ENCODE measurements at regions not wholly inside any gene's neighbourhood (a gene's known extent, or its start where the extent isn't known, plus 50 kb on each side); places are given as distances from the start of the nearest gene placed in this dataset.
"Not testable (repeated sequence)": the region's sequence is repeated elsewhere in the genome, so short reads cannot be mapped to it uniquely, and the experiment has no call there.

DNA sequence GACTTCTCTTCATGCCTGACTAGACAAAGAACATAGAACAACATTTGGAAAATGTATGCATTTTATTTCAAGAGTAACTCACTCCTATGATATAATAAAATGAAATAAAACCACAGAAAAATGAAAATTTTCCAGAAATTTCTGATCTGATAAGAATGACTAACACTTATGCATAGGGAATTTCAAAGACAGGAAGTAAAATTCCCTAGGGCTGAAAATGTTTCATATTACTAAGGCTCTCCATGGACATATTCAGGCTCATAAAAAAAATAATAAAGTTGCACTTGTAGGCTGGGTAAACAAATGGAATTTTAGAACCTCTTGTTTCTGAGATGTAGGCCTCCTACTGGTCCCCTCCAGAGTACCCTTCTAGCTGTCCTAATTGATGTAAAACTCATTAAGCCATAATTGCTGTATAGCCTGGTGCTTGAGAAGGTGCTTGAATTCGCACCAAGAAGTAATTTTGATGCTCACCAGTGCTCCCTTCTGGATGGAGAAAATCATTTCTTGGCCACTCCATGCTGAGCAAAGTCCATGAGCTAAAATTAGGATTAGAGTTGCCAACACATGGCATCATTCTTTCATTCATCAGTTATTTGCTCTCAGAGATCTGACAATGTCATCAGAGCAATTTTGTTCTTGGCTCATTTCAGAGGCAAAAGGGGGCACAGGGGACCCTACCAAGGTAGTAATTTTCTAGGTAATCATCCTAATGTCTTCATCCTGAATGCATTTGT lies 641.0 kb upstream of the CAMK1G start:
- no peak for DNase-seq (ENCODE audit: low read depth in 2 of 2)

DNA sequence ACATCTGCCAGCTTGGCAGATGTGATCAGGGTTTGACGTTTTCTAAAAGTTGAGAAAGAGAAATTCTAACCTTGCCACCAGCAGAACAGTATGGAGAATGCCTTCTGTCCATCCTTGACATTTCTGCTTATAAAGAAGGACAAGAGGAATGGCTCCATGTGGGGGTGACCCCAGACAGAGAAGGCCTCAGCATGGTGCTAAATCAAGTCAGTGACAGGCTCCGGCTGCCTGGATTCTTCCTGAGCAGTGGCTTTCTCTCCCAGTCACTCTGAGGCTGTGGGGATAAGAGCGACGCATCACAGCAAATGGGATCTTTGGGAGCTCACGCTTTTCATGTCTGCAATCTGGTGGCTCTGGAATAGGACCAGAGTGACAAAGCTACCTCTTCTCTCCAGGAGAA lies 640.2 kb upstream of the CAMK1G start:
- no peak for DNase-seq (ENCODE audit: low read depth in 2 of 2)

DNA sequence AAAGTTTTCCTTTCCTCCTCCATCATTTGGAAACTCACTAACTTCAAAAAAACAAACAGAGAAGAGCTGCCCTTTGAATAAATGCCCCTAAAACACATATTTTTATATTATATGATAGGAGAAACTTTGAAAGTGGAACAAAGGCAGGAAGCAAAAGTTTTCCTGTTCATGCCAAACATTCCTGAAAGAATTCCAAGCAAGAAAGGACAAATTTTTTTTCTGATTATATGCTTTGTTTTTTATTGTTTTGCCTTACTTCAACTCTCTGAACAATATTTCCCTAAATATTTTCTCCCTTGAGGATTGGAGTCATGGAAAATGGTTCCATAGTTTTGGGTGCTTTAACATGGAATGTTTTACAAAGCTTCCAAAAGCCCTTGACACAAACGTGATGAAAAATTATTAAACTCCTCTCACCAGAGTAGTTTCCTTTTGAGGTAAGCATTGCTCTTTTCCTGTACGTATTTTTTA lies 638.5 kb upstream of the CAMK1G start:
- no peak for DNase-seq (ENCODE audit: low read depth in 2 of 2)

DNA sequence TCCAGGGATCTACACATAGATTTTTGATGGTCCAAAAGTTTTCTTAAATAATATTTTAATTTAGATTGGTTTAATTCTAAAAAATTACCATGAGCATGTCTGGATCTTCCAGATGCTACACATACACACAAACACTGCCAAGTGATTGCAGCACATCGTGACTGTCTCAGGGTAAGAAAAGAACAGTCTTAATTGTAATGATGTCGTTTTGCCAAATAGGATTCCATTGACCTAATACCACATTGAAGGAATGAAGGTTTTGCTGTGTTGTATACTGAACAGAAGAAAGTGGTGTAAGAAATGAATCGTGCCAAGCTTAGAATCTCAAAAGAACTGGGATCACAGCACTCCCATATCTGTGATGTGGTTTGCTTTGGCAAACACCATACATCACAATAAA lies 633.3 kb upstream of the CAMK1G start:
- no peak for DNase-seq (ENCODE audit: low read depth in 2 of 2)

DNA sequence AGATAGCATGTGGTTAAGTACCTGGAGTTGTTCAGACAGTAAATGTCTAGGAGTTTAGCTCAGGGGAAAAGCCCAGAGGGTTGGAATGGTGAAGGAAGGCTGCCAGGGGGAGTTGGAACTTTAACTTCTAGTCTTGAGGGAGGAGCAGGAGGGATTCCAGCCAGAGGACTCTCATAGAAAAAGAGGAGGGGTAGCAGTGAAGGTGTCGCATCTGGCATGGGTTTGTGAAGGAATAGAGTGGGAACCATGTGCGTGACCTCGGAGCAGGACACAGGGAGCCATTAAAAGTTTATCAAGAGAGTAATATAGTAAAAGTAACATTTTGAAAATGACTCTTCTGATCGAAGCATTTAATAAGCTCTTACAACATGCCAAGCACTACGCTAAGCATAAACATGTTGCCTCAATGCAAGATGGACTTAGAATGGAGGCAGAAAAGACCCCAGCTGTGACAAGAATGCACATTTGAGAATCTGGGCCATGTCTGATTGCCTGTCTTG lies 632.4 kb upstream of the CAMK1G start:
- DNase-seq (ENCODE audit: low read depth in 2 of 2): no peak

DNA sequence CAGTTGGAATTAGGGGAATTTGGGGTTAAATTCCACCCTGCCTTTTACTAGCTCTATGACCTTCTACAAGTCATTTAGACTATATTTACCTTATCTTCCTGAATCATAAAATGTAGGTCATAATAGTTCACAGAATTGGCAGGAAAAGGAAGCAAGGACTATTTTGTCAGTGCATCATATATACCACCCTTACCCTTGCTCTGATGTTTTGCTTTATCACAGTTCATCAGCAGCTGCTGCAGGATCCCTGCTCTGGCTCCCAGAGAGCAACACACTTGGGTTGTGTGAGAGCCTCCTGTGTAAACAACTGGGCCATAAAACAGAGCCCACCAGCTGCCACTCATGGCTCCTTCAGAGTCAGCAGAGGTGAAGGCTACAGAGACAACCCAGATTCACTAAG lies 631.6 kb upstream of the CAMK1G start:
- no peak for DNase-seq (ENCODE audit: low read depth in 2 of 2)

DNA sequence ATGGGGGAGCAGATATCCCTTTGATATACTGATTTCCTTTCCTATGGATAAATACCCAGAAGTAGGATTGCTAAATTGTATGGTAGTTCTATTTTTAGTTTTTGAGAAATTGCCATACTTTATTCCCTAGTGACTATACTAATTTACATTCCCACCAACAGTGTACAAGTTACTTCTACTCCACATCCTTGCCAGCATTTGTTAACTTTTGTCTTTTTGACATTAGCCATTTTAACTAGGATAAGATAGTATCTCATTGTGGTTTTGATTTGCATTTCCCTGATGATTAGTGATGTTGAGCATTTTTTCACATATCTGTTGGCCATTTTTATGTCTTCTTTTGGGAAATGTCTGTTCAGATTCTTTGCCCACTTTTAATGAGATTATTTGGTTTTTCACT lies 620.6 kb upstream of the CAMK1G start:
- no peak for DNase-seq (ENCODE audit: low read depth in 2 of 2)

DNA sequence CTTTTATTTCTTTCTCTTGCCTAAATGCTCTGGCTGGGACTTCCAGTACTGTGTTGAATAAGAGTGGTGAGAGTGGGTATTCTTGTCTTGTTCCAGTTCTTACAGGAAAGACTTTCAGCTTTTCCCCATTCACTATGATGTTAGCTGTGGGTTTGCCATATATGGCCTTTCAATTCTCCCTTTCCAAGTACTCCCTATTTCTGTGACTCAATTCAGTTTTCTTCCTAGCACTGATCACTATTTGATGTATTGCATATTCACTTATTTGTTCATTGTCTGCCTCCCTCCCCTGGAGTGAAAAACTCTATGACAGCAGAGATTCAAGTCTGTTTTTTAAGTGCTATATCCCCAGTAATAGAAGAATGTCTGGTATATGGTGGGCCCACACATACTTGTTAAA lies 618.2 kb upstream of the CAMK1G start:
- DNase-seq (ENCODE audit: low read depth in 2 of 2): no peak

DNA sequence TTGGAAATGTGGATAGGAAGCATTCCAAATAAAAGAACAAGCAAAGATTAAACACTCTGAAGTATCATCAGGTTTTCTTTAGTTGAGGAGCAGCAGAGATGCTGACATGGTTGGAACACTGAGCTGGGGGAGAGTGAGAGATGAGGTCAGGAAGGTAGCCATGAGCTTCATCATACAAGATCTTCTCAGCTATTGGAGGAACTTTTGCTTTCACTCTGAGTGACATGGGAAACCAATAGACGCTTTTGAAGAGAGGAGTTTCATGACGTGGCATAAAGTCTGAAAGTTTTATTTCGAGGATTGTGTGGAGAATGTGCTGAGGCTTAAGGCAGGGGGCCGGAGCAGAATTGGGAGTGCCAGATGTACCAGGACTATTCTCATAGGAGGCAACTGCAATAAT lies 616.2 kb upstream of the CAMK1G start:
- no peak for DNase-seq (ENCODE audit: low read depth in 2 of 2)

DNA sequence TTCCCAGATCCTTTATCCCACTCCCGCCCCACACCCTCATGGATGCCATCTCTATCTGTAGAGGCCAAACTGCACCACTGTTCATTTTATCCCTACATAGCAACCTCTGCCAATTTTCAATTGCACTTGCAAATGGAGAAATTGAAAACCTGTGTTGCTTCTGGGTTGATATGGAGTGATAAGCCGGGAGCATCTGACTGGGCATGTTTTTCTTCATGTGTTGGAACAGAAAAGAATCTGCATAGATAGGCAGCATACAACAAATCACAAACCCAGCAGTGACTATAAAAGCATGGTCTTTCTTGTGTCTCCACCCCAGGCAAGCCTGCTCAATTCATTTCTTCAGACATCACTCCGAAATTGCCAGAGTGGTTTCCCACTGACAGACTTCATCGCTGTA lies 608.8 kb upstream of the CAMK1G start:
- no peak for DNase-seq (ENCODE audit: low read depth in 2 of 2)

DNA sequence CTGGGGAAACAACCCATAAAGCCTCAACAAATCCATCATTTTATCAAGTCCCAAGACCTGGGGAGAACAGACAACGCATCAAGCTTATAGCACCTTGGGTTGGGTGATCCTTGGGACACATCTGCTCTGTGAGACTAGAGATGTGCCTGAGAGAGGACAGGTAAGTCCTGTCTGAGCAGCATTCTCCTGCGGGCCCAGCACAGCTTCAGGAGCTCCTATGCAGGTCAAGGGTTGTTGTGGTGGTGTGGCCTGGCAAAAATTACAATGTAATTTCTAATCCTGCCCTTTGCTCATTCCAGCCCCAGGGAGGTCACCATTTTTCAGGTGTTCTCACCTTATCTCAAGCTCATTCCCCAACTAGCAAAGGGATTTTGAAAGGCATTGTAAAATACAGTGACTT lies 608.1 kb upstream of the CAMK1G start:
- DNase-seq (ENCODE audit: low read depth in 2 of 2): no peak

DNA sequence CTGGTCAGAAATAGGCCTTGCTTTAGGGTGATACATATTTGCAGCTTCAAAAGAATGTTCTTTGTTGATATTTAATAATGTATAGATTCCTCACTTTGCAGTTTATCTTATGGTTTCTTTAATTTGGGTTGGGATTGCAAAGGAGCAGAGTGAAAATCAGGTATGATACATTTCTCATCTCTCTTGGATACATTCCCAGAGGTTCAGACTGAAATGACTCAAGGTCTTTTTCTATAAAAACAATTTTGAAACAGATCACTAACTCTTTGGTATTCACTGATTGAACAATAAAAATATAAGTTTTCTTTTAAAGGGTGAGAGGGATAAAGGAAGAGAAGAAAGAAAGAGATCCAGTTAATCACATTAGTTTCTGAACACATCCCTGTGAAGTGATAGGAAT lies 606.5 kb upstream of the CAMK1G start:
- no peak for DNase-seq (ENCODE audit: low read depth in 2 of 2)

DNA sequence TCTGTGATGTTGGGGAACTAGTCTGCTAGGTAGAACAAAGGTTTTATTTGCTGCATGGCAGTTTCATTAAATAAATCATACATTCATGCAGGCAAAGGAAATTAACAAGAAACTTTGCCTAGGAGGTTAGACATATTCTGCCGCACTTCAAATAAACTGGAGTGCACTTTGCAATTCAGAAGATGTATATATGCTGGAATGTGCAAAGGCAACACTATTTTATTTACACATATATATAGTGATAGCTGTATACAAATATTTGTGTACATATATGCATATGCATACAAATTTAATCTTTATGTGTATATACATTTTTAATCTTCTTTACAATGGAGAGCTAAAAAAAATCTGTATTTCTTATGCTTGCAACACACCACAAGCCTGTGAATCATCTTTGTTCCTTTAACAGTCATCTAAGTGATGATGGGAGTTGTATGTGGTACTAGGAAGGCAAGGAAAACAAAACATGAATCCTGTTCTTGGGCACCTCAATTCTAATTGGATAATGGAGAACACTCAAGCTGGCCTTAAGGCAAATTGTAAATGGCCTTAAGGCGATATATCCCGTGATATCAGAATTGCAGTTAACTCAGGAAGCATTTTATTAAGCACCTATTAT lies 605.8 kb upstream of the CAMK1G start:
- no peak for DNase-seq (ENCODE audit: low read depth in 2 of 2)

DNA sequence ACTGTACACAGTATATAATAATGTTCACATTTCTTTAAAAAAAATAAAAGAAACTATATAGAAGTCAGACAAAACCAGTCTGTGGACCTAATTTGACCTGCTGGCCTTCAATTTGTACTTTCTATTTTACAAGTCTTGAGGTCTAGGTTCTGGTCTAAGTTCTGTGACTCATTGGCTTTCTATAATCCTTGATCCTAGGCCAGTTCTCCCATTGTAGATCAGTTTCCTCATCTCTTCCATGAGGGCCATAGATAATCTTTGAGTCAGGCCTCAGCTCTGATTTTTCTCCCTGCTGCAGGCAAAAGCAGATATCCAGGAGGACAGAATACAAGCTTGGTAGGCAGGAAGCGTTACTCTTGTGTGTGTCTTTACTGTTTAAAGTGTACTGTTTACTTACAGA lies 603.7 kb upstream of the CAMK1G start:
- DNase-seq (ENCODE audit: low read depth in 2 of 2): no peak

DNA sequence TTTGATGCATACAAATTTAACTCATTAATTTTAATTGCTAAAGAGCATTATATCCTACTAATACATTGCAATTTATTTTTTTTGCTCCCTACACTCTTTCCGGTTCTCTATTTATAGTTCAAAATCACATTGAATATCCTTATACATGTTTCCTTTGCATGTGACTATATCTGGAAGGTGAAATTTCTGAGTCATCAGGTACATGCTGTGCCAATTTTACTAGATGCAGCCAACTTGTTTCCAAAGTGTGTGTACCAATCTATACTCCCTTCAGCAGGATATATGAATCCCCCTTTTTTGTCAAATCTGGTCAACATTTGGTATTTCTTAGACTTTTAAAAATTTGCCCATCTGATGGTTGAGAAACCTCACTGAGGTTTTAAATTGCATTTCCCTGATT lies 602.9 kb upstream of the CAMK1G start:
- DNase-seq (ENCODE audit: low read depth in 2 of 2): no peak

DNA sequence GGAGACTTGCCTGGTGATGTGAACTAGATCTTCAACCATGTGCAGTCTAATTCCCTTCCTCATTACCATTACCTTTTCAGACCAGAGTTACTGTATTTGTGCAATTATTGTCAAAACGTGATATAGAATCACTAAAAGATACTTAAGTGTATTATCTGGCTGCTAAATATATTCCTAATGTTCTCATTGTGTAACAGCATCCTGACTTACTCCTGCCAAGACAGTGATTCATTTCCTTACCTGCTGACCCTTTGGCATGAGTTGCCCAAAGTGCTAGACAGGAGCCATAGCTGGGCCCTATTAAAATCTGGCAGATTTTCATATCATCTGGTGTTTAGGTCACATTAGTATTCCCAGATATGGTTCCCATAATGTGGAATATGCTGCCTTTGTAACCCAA lies 598.3 kb upstream of the CAMK1G start:
- no peak for DNase-seq (ENCODE audit: low read depth in 2 of 2)

DNA sequence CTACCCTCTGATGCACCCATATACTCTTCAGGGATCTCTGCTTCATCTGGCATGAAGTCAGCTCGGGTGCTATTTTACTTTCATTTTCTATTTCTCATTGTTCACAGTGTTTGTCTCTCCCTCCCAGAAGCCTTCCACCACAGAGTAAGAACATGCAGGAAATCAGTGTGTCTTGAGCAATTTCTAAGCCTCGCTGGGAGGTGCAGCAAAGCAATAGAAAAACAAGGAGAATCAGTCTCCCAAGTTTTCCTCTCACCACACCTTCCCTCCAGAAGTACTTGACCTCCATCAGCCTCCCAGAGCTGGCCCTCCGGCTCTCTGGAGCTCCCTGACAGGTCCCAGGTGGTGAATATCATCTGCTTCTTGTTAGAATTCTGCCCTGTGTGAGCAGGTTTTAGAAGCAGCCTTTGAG lies 594.7 kb upstream of the CAMK1G start:
- no peak for DNase-seq (ENCODE audit: low read depth in 2 of 2)

DNA sequence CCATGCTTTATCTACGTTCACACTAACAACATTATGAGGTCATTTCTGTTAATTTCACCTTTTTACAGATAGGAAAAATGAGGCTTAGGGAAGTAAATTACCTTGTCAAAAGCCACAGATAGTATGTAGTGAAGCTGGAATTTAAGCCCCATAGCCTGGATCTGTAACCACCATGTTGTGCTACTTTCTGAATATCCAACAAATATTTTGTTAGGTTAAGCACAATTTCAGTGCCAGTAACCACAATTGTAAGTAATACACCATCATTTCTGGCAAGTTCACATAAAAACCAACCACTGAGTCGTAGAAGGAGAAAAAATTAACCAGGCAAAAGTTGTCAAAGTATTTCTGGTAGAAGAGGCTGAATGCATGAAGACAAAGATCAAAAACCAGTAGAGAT lies 593.1 kb upstream of the CAMK1G start:
- no peak for DNase-seq (ENCODE audit: low read depth in 2 of 2)

DNA sequence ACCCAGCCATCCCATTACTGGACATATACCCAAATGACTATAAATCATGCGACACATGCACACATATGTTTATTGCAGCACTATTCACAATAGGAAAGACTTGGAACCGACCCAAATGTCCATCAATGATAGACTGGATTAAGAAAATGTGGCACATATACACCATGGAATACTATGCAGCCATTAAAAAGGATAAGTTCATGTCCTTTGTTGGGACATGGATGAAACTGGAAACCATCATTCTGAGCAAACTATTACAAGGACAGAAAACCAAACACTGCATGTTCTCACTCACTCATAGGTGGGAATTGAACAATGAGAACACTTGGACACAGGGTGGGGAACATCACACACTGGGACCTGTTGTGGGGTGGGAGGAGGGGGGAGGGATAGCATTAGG lies 586.5 kb upstream of the CAMK1G start:
- not testable (repeated sequence) for DNase-seq (ENCODE audit: low read depth in 2 of 2)

DNA sequence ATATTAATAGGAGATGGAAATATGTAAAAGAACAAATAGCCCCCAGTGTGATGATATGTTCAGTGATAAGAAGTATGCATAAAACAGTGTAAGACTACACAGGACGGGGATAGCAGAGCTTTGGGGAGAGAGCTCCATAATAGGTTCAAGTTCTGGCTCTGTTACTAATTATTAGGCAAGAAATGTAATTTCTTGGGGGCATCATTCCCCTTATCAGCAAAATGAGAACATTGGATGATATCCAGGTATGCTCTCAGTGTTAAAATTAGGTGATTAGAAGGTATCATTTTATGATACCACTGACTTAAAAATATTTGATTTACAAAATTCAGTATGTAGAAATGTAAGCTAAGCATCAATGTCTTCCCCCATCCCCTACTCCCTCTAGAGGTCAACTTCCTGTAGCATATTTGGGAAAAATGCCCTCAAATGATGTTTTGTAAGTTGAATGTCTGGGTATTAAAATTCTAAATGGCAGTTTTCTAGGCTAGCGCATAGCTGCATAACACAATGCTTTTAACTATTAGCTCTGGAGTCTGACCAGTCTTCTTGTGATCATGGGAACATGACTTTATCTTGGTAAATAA lies 585.7 kb upstream of the CAMK1G start:
- DNase-seq (ENCODE audit: low read depth in 2 of 2): no peak

DNA sequence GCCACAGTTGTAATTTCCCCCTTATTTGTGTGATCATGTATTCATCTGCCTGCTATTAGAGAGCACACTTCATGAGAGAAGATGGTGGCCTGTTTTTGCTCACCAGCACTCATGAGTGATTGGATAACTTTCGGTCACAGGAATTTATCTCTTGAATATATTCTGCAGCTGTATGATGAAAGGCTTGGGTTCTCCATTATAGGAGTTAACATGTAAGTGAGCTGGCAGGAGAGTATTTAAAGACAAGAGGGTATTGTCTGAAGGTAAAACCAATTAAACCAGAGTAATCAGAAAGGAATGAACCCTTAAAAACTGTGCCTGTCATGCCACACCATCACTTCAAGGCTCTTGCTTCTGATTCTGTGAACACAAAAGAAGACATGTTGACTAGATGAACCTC lies 574.9 kb upstream of the CAMK1G start:
- no peak for DNase-seq (ENCODE audit: low read depth in 2 of 2)

DNA sequence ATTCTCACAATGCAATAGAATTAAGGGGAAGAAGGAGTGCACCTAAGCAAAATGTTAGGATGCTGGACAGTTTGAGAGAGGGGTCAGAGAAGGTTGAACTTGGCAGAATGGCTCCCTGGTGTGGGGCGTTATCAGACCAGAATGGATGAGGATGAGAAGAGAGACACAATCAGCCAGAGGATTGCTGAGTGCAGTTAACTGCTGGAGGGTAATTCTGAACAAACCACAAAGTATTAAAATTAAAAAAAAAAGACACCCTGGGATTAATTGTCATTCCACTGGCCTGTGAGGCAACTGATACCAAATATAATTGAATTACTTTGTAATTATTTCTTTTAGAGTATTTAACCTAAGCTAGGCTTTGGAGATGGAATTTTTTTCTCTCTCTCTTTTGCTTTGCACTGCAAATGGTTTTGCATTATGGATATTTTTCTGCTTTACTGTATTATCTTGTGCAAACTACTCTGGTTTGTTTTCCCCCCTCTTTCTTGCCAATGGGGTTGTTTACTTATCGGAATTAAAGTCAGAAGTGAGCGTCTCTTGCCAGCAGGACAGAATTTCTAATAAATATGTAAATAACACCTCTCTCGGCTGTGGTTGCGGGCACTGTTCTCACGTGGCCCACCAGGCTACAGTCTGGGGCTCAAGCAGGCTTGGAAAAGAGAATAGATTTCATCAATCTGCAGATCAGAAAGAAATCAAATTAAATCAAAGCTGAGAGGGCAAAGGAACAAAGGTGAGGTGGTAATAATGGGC lies 572.9 kb upstream of the CAMK1G start:
- no peak for DNase-seq (ENCODE audit: low read depth in 2 of 2)
